ENCODE measurements at regions not wholly inside any gene's neighbourhood (a gene's known extent, or its start where the extent isn't known, plus 50 kb on each side); places are given as distances from the start of the nearest gene placed in this dataset.

GRCh38 chr9:80156262-80156661, 584.5 kb downstream of the TLE4 start:
- TF ChIP-seq SIN3A (IDR thresholded peaks at IDR 0.05; ENCODE audit: borderline replicate concordance, insufficient read depth, low read length) (no peak), POLR2AphosphoS5 (IDR thresholded peaks at IDR 0.05; ENCODE audit: low read depth, low read length) (no peak), FOXP2 (optimal IDR thresholded peaks at IDR 0.05; ENCODE audit: borderline replicate concordance, extremely low read depth, extremely low read length, insufficient read depth) (no peak), TAF1 (IDR thresholded peaks at IDR 0.05; ENCODE audit: borderline replicate concordance, insufficient read depth, low read length) (no peak)

GRCh38 chr9:80147866-80148265, 576.1 kb downstream of the TLE4 start:
- TF ChIP-seq SIN3A (IDR thresholded peaks at IDR 0.05; ENCODE audit: borderline replicate concordance, insufficient read depth, low read length): no peak
- TF ChIP-seq TAF1 (IDR thresholded peaks at IDR 0.05; ENCODE audit: borderline replicate concordance, insufficient read depth, low read length): no peak
- no peak for TF ChIP-seq REST (IDR thresholded peaks at IDR 0.05; ENCODE audit: insufficient read depth in 1 of 2, low read depth in 2 of 2, low read length in 2 of 2)
- TF ChIP-seq FOXP2 (optimal IDR thresholded peaks at IDR 0.05; ENCODE audit: borderline replicate concordance, extremely low read depth, extremely low read length, insufficient read depth): no peak
- TF ChIP-seq POLR2AphosphoS5 (IDR thresholded peaks at IDR 0.05; ENCODE audit: low read depth, low read length): no peak

GRCh38 chr9:80146466-80146865, 574.7 kb downstream of the TLE4 start:
- TF ChIP-seq SIN3A (IDR thresholded peaks at IDR 0.05; ENCODE audit: borderline replicate concordance, insufficient read depth, low read length) (no peak), POLR2AphosphoS5 (IDR thresholded peaks at IDR 0.05; ENCODE audit: low read depth, low read length) (no peak), REST (IDR thresholded peaks at IDR 0.05; ENCODE audit: insufficient read depth in 1 of 2, low read depth in 2 of 2, low read length in 2 of 2) (no peak), FOXP2 (optimal IDR thresholded peaks at IDR 0.05; ENCODE audit: borderline replicate concordance, extremely low read depth, extremely low read length, insufficient read depth) (no peak), TAF1 (IDR thresholded peaks at IDR 0.05; ENCODE audit: borderline replicate concordance, insufficient read depth, low read length) (no peak)

- TF ChIP-seq REST (IDR thresholded peaks at IDR 0.05; ENCODE audit: insufficient read depth in 1 of 2, low read depth in 2 of 2, low read length in 2 of 2): no peak
- no peak for TF ChIP-seq SIN3A (IDR thresholded peaks at IDR 0.05; ENCODE audit: borderline replicate concordance, insufficient read depth, low read length)
- TF ChIP-seq FOXP2 (optimal IDR thresholded peaks at IDR 0.05; ENCODE audit: borderline replicate concordance, extremely low read depth, extremely low read length, insufficient read depth): no peak
- TF ChIP-seq POLR2AphosphoS5 (IDR thresholded peaks at IDR 0.05; ENCODE audit: low read depth, low read length): no peak
- TF ChIP-seq TAF1 (IDR thresholded peaks at IDR 0.05; ENCODE audit: borderline replicate concordance, insufficient read depth, low read length): no peak
Measured at GRCh38 chr9:80144856-80145255, 573.1 kb downstream of the TLE4 start.

- no peak for TF ChIP-seq FOXP2 (optimal IDR thresholded peaks at IDR 0.05; ENCODE audit: borderline replicate concordance, extremely low read depth, extremely low read length, insufficient read depth)
- TF ChIP-seq SIN3A (IDR thresholded peaks at IDR 0.05; ENCODE audit: borderline replicate concordance, insufficient read depth, low read length): no peak
- TF ChIP-seq TAF1 (IDR thresholded peaks at IDR 0.05; ENCODE audit: borderline replicate concordance, insufficient read depth, low read length): no peak
- TF ChIP-seq POLR2AphosphoS5 (IDR thresholded peaks at IDR 0.05; ENCODE audit: low read depth, low read length): no peak
- TF ChIP-seq REST (IDR thresholded peaks at IDR 0.05; ENCODE audit: insufficient read depth in 1 of 2, low read depth in 2 of 2, low read length in 2 of 2): no peak
Measured at GRCh38 chr9:80144406-80144805, 572.6 kb downstream of the TLE4 start.
